DMS114 treated with DMSO at 0.1 percent for 48 hours (cell line): ENCODE measurements at regions not wholly inside any gene's neighbourhood (a gene's known extent, or its start where the extent isn't known, plus 50 kb on each side); places are given as distances from the start of the nearest gene placed in this dataset.

Experiments used
- DNase-seq: peaks from one replicate; lab custom pipeline; 2025; ENCODE audit not compliant: unreplicated experiment; lab: John Stamatoyannopoulos, UW

DNA sequence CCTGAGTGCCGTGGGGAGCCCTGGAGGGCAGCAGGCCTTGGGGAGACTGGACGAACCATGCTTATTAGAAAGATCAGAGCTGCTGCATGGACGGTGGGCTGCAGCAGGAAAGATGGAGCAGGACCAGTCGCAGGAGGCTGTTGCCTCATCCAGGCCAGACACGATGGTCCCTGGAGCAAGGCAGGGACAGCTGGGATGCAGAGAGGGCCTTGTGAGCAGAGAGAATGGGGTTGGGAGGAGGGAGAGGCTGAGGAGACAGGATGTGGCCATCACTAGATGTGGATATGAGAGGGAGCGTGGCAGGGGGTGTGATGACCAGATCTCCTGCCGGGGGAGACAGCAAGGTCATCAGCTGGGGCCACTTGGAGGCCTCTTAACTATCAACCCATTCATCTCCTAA lies 727.6 kb downstream of the PTPRU start:
- DNase-seq, result no peak

GRCh38 chr1:29962831-29963247 lies 726.5 kb downstream of the PTPRU start:
- no peak for DNase-seq

DNA sequence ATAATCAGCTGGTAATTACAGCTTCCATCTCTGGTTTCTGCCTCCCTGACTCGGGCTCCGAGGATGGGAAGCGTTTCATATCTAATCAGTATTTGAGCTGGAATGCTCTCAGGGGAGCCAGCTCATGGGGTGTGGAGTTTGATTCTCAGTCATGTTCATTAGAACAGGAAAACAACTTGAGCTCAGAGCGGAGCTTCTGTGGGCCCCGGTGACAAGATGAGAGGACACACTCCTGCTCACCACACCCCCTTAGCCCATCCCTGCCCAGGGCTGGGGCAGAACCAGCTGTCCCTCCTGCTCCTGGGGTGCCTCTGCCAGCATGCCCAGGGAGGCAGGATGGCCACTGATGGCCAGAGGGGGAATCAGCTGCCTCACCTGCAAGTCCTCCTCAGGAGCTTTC lies 726.0 kb downstream of the PTPRU start:
- no peak for DNase-seq

DNA sequence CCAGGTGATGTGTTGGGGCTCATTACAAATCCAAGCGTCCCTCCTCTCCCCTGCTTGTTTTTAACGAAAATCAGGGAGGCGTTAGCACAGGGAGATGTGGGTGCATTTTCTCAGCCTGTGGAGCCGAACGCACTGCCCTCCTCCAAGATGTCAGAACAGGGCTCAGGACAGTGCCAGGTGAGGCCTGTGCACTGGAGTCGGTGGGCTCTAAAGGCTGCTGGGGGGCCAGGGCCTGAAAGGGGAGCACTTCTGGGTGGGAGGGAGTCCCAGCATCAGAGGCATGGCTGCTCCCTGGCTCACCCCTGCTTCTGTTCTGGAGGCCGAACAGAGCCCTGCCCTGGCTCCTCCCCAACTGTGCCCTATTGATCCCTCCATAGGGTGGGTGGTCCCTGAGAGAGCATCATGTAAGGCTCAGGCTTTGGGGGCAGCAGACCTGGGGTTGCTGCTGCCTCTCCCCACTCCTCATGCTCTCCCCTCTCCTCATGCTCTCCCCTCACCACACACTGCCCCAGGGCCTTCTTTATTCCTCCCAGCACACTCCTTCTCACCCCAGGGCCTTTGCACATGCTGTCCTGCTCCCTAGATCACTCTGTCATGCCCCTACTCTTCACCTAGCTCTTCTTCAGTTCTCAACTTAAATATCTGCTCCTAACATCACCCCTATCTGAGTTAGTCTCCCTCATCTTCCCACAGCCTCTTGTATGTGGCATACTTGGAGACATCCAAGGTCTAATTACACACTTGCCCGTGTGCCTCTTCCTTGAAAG lies 725.2 kb downstream of the PTPRU start:
- no peak for DNase-seq

GRCh38 chr1:29960876-29961275 lies 724.6 kb downstream of the PTPRU start:
- no peak for DNase-seq

DNA sequence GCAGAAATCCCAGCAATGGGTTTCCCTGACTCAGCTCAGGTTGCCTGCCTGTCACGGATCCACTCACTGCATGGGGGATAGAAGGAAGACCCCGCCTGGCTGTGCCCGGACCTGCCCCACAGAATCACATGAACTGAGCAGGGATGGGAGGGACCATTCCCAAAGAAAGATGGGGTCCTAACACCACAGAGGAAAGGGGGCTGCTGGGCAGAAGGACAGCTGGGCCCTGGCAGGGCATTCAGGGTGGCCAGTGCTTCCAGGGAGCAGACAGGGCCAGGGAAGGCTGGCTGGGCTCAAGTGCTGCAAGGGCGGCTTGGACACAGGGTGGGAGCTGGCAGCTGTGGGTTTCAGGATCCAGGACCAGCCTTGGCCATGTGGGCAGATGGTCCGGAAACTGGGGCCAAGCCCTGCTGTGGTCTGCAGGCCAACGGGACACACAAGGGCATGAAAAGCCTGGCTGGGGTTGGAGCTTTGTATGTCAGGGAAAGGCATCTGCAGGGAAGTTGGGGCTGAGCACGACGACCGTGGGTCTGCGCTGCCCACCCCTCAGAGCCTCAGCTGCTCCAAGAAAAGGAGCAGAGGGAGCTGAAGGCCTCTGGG lies 723.9 kb downstream of the PTPRU start:
- DNase-seq, result no peak

GRCh38 chr1:29959356-29959755 lies 723.0 kb downstream of the PTPRU start:
- DNase-seq, result no peak

- DNase-seq, result no peak
These were observed 721.9 kb downstream of the PTPRU start for GRCh38 chr1:29958271-29958670.

- no peak for DNase-seq
These were observed 720.2 kb downstream of the PTPRU start for GRCh38 chr1:29956349-29957030.

GRCh38 chr1:29954591-29954990 lies 718.3 kb downstream of the PTPRU start:
- no peak for DNase-seq

GRCh38 chr1:29953961-29954360 lies 717.6 kb downstream of the PTPRU start:
- DNase-seq, result no peak

- DNase-seq, result no peak
These were observed 713.4 kb downstream of the PTPRU start for GRCh38 chr1:29949676-29950075.

GRCh38 chr1:29948581-29948980 lies 712.3 kb downstream of the PTPRU start:
- no peak for DNase-seq

DNA sequence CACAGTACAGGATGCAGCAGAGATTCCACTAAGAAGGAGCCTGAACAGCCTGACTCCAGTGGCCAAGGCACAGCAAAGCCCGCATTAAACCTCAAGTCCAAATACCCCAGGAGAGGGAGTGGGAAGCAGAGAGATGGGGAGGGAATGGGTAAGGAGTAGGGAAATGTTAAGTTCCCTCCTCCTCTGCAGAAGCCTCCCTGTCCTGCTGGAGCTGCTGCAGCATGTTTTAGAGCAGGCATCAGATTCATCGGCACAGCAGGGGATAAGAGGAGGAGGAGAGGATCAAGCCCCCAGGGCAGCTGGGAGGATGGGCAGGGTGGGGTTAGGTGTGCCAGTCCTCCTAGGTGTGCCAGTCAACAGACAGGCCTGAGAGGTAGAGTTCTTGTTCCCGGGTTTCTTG lies 709.7 kb downstream of the PTPRU start:
- DNase-seq, result no peak

DNA sequence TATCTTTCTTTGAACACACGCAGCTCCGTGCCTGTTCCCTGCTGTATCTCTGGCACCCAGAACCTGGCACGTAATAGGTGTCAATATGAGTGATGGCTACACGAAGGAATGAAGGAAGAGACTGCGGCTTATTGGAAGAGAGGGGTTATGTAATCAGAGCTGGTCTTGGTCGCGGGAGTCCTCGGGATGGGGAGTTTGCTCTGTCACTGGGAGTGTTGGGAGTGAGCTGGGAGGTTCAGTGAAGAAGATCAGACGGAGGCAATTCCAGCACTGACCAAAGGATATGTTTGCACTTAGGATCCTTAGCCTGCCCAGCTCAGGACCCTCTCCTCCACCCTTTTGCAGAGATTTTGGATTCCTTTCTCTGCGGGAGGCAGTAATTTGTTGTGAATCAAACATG lies 709.1 kb downstream of the PTPRU start:
- DNase-seq, result no peak

GRCh38 chr1:29944253-29944905 lies 708.1 kb downstream of the PTPRU start:
- DNase-seq, result no peak

- no peak for DNase-seq
These were observed 706.7 kb downstream of the PTPRU start for GRCh38 chr1:29943034-29943433.

DNA sequence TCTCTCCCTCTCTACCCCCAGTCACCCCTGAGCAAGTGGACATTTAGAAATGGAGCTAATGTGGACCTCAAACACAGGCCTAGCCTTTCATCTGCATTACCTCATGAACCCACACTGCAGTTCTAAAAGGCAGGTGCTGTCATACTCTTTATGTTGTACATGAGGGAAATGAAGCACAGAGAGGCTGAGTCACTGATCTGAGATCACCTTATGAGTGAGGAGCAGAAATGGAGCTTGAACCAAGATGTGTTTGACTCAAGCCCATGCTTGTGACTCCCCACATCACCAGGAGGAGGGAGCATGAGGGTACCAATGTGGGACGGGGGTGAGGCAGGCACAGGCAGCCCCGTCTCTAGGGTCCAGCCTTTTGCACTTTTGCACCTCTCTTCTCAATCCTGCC lies 702.8 kb downstream of the PTPRU start:
- no peak for DNase-seq

- DNase-seq, result no peak
These were observed 701.0 kb downstream of the PTPRU start for GRCh38 chr1:29937356-29937755.

DNA sequence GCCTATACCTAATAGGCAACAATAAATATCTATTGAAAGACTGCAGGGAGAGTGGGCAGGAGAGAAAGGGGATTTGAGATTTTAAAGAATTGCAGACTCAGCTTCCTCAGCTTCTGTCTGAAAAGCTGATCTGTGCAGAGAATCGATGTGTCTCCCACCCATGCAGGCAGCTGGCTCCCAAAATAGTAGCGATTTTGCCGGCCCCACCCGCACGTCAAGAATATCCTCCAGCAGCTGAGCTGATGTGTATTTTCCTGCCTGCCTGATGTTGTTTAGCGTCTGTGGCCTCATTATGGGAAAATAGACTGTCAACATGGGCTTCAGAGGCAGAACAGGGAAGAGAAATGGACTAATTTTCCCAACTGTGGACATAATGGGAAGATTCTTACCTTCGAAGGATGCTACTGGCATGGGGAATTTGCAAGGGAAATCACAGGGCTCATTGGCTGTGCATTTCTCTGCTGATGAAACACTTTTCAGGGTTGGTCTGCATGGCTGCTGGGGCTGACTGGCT lies 699.8 kb downstream of the PTPRU start:
- no peak for DNase-seq

DNA sequence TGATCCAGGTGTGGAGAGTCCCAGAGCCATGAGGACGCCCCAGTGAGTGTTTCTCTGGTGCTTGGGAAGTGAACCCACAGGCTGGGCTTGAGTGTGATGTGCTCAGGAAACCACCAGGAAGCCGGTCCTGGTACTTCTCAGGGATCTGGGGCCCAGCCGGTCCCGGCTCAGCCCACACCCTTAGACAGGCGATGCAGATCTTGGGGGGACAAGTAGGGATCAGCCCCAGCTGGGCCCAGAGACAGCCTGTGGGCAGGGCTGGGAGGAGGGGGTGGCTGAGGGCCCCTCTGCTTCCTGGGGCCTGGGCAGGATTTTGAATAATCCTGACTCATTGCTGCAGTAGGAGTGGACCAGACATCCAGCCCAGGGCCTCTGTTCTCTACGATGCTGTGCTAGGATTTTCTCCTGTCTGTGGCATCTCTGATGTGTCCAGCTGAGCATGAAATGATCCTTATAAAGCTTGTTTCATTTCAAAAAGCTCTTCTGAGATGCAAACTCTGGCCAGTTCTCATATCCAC lies 698.0 kb downstream of the PTPRU start:
- no peak for DNase-seq
